ENCODE measurements at regions not wholly inside any gene's neighbourhood (a gene's known extent, or its start where the extent isn't known, plus 50 kb on each side); places are given as distances from the start of the nearest gene placed in this dataset.

GRCh38 chr18:44541159-44541558, 139.5 kb upstream of the SETBP1 start:
- TF ChIP-seq CTCF (conservative IDR thresholded peaks at IDR 0.05), result no peak
- TF ChIP-seq ZFX (IDR thresholded peaks at IDR 0.05), result no peak
